Neural cell (in vitro differentiated cells): ENCODE measurements at regions not wholly inside any gene's neighbourhood (a gene's known extent, or its start where the extent isn't known, plus 50 kb on each side); places are given as distances from the start of the nearest gene placed in this dataset.

Experiments used
- H2AFZ ChIP-seq: fragments of 200-600, 300-800 bp; sonication (generic), shearing (Covaris generic); 2 replicates; pipeline ENCODE4 v1.6.0; 2014; ENCODE audit warnings: low read depth, mild to moderate bottlenecking, antibody characterized with exemption, low read length, moderate library complexity
- H3F3A ChIP-seq: fragments of 200-600 bp; shearing (Covaris generic); 2 replicates; pipeline ENCODE4 v1.6.1; 2016; ENCODE audit warnings: mild to moderate bottlenecking, moderate library complexity, mixed read lengths, antibody characterized with exemption, low read length; ENCODE audit not compliant: insufficient read depth, poor library complexity, severe bottlenecking
- H3K27ac ChIP-seq: fragments of 200-600, 300-800 bp; sonication (generic), shearing (Covaris generic); 2 replicates; pipeline ENCODE4 v1.5.1; 2014; ENCODE audit warnings: mild to moderate bottlenecking, low read length, moderate library complexity
- H3K27me3 ChIP-seq: fragments of 300-800, 200-600 bp; sonication (generic), shearing (Covaris generic); 2 replicates; pipeline ENCODE4 v1.6.0; 2014; ENCODE audit warnings: mild to moderate bottlenecking, low read depth, low read length, moderate library complexity; ENCODE audit not compliant: insufficient read depth
- H3K36me3 ChIP-seq: fragments of 300-800, 200-600 bp; sonication (generic), shearing (Covaris generic); 2 replicates; pipeline ENCODE4 v1.5.1; 2014; ENCODE audit warnings: mild to moderate bottlenecking, antibody characterized with exemption, low read length, moderate library complexity; ENCODE audit not compliant: insufficient read depth
- H3K4me2 ChIP-seq: fragments of 300-800, 200-600 bp; sonication (generic), shearing (Covaris generic); 2 replicates; pipeline ENCODE4 v1.6.0; 2014; ENCODE audit warnings: mild to moderate bottlenecking, low read length
- H3K4me3 ChIP-seq: fragments of 300-800, 200-600 bp; sonication (generic), shearing (Covaris generic); 2 replicates; pipeline ENCODE4 v1.5.1; 2014; ENCODE audit warnings: mild to moderate bottlenecking, low read length, moderate library complexity
- H3K79me2 ChIP-seq: fragments of 200-600 bp; shearing (Covaris generic); replicated peaks from 2 replicates; pipeline ENCODE4 v1.6.0; 2014; ENCODE audit warnings: mild to moderate bottlenecking, low read length, moderate library complexity; ENCODE audit not compliant: insufficient read depth
- H3K9ac ChIP-seq: fragments of 300-800, 200-600 bp; sonication (generic), shearing (Covaris generic); 2 replicates; pipeline ENCODE4 v1.6.1; 2016; ENCODE audit warnings: mild to moderate bottlenecking, low read length, mixed read lengths
- H3K9me2 ChIP-seq: fragments of 200-600 bp; shearing (Covaris generic); 2 replicates; pipeline ENCODE4 v1.6.1; 2016; ENCODE audit warnings: mild to moderate bottlenecking, low read length, mixed read lengths; ENCODE audit not compliant: insufficient read depth
- H3K9me3 ChIP-seq: fragments of 200-600, 300-800 bp; sonication (generic), shearing (Covaris generic); 2 replicates; pipeline ENCODE4 v1.6.1; 2016; ENCODE audit warnings: mild to moderate bottlenecking, mixed run types, low read length, moderate library complexity, mixed read lengths
- H4K20me1 ChIP-seq: fragments of 200-600 bp; shearing (Covaris generic); 2 replicates; pipeline ENCODE4 v1.6.1; 2016; ENCODE audit warnings: mild to moderate bottlenecking, mixed run types; ENCODE audit not compliant: insufficient read depth
- CTCF ChIP-seq: fragments of 450-650 bp; IDR thresholded peaks from 2 replicates; pipeline ENCODE4 v1.5.1; 2014; ENCODE audit warnings: antibody characterized with exemption, mild to moderate bottlenecking, moderate library complexity; ENCODE audit not compliant: poor library complexity, severe bottlenecking
- EP300 ChIP-seq: fragments of 450-650 bp; conservative IDR thresholded peaks from 2 replicates; pipeline ENCODE4 v1.6.1; 2014; ENCODE audit warnings: antibody characterized with exemption, mild to moderate bottlenecking, moderate library complexity; ENCODE audit not compliant: poor library complexity, severe bottlenecking
- EZH2 ChIP-seq: fragments of 200-600, 300-800 bp; shearing (Covaris generic), sonication (generic); IDR thresholded peaks from 2 replicates; pipeline ENCODE4 v1.6.1; 2014; ENCODE audit warnings: antibody characterized with exemption, low read length, borderline replicate concordance, mild to moderate bottlenecking; ENCODE audit not compliant: insufficient read depth, poor library complexity, severe bottlenecking
- MXI1 ChIP-seq: fragments of 450-650 bp; conservative IDR thresholded peaks from 2 replicates; pipeline ENCODE4 v1.6.1; 2014; ENCODE audit warnings: antibody characterized with exemption, mild to moderate bottlenecking; ENCODE audit not compliant: poor library complexity, severe bottlenecking
- POLR2AphosphoS5 ChIP-seq: IDR thresholded peaks from 2 replicates; pipeline ENCODE4 v1.6.1; 2012
- RAD21 ChIP-seq: fragments of 450-650 bp; conservative IDR thresholded peaks from 2 replicates; pipeline ENCODE4 v1.6.1; 2014; ENCODE audit warnings: antibody characterized with exemption, mild to moderate bottlenecking, moderate library complexity
- REST ChIP-seq: IDR thresholded peaks from 2 replicates; pipeline ENCODE4 v1.6.1; 2012; ENCODE audit warnings: borderline replicate concordance
- SMC3 ChIP-seq: fragments of 450-650 bp; conservative IDR thresholded peaks from 2 replicates; pipeline ENCODE4 v1.6.1; 2014; ENCODE audit warnings: antibody characterized with exemption, mild to moderate bottlenecking, moderate library complexity; ENCODE audit not compliant: poor library complexity
- TAF1 ChIP-seq: IDR thresholded peaks from 2 replicates; pipeline ENCODE4 v1.6.1; 2012; ENCODE audit warnings: low read depth

DNA sequence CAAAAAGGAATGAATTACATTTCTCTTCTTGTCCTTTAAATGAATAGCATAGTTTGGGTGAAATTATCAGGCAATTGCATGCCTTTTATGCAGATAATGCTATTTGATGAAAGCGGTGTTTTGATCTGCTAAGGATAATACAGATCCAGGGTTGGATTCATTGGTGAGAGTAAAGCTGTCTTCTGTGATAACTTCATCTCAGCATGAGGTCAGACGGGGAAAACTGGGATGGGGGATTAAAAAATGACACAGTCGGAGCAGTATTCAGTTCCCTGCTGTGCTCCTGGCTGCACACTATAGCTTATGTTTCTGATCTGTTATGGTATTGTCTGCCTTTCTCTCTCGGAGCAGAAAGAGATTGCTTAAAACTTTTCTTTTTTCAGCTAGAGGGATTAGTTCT is 105.9 kb upstream of the TENM3 start:
- peak overlapping the region; percentile 43 for H3K27ac ChIP-seq

DNA sequence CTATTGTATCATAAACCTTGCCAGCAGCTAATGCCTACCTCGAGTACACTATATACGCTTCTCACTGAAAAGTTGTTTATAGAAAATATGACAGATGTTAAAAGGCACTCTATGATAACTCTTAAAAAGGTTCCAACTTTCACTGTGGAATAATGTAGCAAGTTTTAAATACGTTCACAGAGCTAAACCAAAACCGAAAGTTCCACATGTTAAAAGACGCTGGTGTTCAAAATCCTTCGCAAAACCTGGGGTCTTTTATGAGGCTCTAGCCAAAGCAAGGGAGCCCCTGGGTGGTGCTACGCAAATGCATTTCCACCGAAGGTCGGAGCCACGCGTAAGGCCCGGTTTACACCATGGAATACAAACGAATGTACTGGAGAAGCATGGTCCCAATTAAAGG is 103.7 kb upstream of the TENM3 start:
- Histone ChIP-seq H3K79me2 (no peaks in the 10 kb centered on the region), H2AFZ (no peak overlapping the region), H3K27me3 (peaks cover 35% of the 10 kb centered on the region), H3K36me3 (no peaks in the 10 kb centered on the region), H3K9me2 (no peaks in the 10 kb centered on the region), H3F3A (no peaks in the 10 kb centered on the region), H3K9me3 (no peaks in the 10 kb centered on the region), H4K20me1 (no peaks in the 10 kb centered on the region), H3K4me3 (no peak overlapping the region), H3K4me2 (no peak overlapping the region), H3K9ac (no peak overlapping the region), H3K27ac (no peak overlapping the region)
- TF ChIP-seq RAD21 (no peak), MXI1 (no peak), CTCF (no peak), POLR2AphosphoS5 (no peak), TAF1 (no peak), EP300 (no peak), EZH2 (no peak), SMC3 (no peak)

More for the DNA sequence above, 105.9 kb upstream of the TENM3 start:
- Histone ChIP-seq H3K79me2 (no peaks in the 10 kb centered on the region), H3K9me2 (no peaks in the 10 kb centered on the region), H3K4me2 (peak overlapping the region; percentile 36), H3K27me3 (peaks cover 21% of the 10 kb centered on the region), H3K36me3 (no peaks in the 10 kb centered on the region), H3K9ac (no peak overlapping the region), H3K4me3 (peak overlapping the region; percentile 48), H4K20me1 (no peaks in the 10 kb centered on the region), H3K9me3 (no peaks in the 10 kb centered on the region), H3F3A (no peaks in the 10 kb centered on the region), H2AFZ (no peak overlapping the region)
- peak; percentile 63 for TF ChIP-seq POLR2AphosphoS5
- TF ChIP-seq CTCF, result no peak
- no peak for TF ChIP-seq TAF1
- peak; percentile 73 for TF ChIP-seq EP300
- TF ChIP-seq REST, result peak; percentile 99
- TF ChIP-seq MXI1, result no peak
- TF ChIP-seq EZH2, result no peak
- no peak for TF ChIP-seq RAD21
- TF ChIP-seq SMC3, result peak; percentile 44
